RWPE1 (cell line): ENCODE measurements at regions not wholly inside any gene's neighbourhood (a gene's known extent, or its start where the extent isn't known, plus 50 kb on each side); places are given as distances from the start of the nearest gene placed in this dataset.
A peak's percentile ranks its signal among the peaks of the same experiment; 100 is the strongest.

ENCODE experiments used
- CTCF ChIA-PET: fragments of 350-600 bp; sonication (Branson Sonifier 250); formaldehyde crosslinking; extraction: SDS; loops from one replicate; lab custom pipeline; 2021; lab: Yijun Ruan, JAX
- POLR2A ChIA-PET: fragments of 400-600 bp; formaldehyde crosslinking; extraction: SDS; loops from one replicate; lab custom pipeline; 2020; ENCODE audit warnings: antibody characterized with exemption; ENCODE audit not compliant: low non-redundant PET; lab: Yijun Ruan, JAX
- DNase-seq: peaks from one replicate; pipeline ENCODE4 v3.0.0; 2012; ENCODE audit warnings: low spot score
- H3K27ac ChIP-seq: fragments of 450-650 bp; 2 replicates; pipeline ENCODE4 v1.5.1; 2017
- TF ChIP-seq, protein P1 (sequence below): fragments of 450-650 bp; conservative IDR thresholded peaks from 2 replicates; pipeline ENCODE4 v1.5.1; 2017; ENCODE audit warnings: low read depth, mild to moderate bottlenecking

DNA sequence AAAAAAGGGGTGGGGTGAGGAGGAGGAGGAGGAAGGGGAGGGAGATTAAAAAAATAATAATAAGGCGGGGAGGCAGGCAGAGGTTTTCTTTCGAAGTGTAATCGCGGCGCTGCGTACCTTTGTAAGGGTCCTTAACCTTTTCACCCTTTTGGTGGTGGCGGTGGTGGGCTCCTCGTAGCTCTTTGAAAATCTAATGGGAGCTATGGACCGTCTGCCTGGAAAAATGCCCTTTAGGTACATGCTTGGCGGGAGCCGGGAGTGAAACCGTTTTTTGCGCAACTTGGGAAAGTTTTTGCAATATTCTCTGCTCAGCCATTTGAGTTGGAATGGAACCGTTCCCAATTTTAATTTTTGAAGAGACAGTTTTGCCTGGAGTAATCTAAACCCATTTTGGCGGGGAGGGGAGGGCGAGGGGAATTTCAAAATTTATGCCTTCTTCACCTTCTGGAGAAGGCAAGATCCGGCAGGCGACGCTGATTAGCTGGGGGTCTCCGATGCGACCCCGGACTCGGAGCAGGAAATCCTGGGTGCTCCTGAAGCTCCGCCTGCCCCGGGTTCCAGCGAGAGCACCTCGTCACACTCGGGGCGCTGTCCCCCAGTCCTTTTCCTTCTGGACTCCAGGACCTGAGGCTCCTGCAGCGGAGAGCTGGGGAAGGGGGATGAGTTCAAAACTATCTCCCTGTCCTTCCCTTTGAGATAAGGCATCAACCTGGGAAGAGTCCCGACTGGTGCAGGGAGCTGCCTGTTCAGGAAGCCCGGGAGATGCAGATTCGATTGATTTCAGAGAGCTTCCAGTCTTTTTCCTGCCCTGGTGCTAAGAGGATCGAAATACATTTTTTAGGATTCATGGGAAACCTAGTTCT, 74.6 kb upstream of the TBX5 start:
- ChIA-PET CTCF (interaction anchor here (0.7 to 0.9 kb wide), 2 partner anchors 326 to 514 kb away, joined by 3 read pairs; no protein-coding TSS in a partner anchor), POLR2A (no interaction called here)
- TF ChIP-seq, protein P1, sequence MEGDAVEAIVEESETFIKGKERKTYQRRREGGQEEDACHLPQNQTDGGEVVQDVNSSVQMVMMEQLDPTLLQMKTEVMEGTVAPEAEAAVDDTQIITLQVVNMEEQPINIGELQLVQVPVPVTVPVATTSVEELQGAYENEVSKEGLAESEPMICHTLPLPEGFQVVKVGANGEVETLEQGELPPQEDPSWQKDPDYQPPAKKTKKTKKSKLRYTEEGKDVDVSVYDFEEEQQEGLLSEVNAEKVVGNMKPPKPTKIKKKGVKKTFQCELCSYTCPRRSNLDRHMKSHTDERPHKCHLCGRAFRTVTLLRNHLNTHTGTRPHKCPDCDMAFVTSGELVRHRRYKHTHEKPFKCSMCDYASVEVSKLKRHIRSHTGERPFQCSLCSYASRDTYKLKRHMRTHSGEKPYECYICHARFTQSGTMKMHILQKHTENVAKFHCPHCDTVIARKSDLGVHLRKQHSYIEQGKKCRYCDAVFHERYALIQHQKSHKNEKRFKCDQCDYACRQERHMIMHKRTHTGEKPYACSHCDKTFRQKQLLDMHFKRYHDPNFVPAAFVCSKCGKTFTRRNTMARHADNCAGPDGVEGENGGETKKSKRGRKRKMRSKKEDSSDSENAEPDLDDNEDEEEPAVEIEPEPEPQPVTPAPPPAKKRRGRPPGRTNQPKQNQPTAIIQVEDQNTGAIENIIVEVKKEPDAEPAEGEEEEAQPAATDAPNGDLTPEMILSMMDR: no peak
- DNase-seq: peak; percentile 9
- no peak overlapping the region for H3K27ac ChIP-seq

DNA sequence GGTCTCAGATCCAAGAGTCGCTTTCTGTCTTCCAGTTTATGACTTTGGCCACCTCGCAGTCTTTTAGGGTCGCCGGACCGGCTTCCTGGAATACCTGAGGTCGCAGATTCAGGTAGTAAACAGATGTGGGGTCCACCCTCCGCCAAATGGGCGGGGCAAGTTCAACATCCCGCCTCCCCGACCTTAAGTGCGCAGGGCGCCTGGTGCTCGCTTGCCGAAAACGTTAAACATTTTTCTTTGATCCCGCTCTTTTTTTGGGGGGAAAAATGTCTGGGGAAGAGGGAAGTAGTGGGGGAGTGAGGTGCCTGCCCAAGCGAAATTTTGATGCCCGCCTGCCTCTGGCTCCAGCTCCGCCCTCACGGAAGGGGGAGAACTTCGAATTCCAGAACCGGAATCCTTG, 73.9 kb upstream of the TBX5 start:
- CTCF ChIA-PET: interaction anchor here (0.7 kb wide), 1 partner anchor 325 kb away, joined by 3 read pairs; no protein-coding TSS in a partner anchor
- DNase-seq: no peak
- POLR2A ChIA-PET: no interaction called here
- TF ChIP-seq, protein P1: no peak
- H3K27ac ChIP-seq: no peak overlapping the region

DNA sequence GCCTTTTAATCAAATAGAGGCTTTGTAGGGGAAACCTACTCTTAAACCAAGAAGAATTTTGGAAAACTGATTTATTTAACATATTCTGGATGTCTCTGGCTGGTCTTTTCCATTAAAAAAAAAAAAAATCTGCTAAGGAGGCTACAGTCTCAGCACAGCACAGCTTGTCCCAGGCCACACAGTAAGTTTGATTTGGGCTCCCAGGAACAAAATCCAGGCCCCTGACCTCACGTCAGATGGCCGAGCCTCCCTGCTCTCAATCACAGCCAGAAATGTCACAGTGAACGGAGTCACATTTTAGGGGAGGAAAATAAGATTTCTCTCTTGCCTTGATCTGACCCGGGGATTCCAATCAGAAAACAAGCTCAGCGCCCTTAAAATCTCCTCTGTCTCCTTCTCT, 72.9 kb upstream of the TBX5 start:
- TF ChIP-seq, protein P1: no peak
- ChIA-PET CTCF (interaction anchor here (0.7 kb wide), 2 partner anchors 16 to 498 kb away, joined by 4 read pairs; no protein-coding TSS in a partner anchor), POLR2A (no interaction called here)
- no peak overlapping the region for H3K27ac ChIP-seq
- no peak for DNase-seq

DNA sequence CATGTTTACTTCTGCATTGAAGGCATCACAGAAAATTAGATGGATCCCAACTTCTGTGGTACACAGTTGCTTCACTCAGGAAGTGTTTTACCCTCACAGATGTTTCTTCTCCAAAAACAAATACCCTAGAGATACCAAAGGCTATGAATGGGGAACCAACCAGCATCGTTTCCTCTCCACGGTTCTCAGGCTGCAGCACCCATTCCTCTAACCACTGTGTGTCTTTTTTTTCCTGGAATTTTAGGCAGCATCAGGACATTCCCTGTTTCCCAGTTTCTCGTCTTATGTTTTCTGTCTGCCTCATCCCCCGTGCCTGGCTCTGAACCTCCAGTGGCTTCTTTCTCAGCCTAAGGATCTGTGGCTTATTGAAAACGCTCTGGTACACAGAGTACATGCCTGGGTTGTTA, 72.0 kb upstream of the TBX5 start:
- no peak overlapping the region for H3K27ac ChIP-seq
- TF ChIP-seq, protein P1: no peak
- no peak for DNase-seq
- CTCF ChIA-PET: interaction anchor here (0.6 to 1.9 kb wide), 4 partner anchors 17 to 498 kb away, joined by 3 to 12 read pairs (median 6); no protein-coding TSS in a partner anchor
- POLR2A ChIA-PET: no interaction called here

DNA sequence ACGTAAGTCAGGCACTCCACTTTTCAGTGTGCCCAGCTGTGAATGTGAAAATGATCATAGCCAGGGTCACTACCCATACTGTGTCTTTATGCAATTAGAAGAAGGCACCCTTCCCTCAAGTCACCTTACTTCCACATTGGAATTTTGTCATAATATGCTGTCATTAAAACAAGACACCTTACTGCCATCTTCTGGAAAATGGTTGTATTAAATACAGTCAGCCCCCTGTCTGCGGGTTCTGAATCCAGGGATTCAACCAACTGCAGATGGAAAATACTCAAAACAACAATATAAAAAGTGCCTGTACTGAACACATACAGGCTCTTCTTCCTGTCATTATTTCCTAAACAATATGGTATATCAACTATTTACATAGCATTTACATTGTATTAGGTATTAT, 70.2 kb upstream of the TBX5 start:
- H3K27ac ChIP-seq: no peak overlapping the region
- TF ChIP-seq, protein P1: peak; percentile 23; the same call in 1 of the 2 replicates
- ChIA-PET CTCF (interaction anchor here (1.9 to 2.5 kb wide), 2 partner anchors 496 kb away, joined by 6 to 12 read pairs; no protein-coding TSS in a partner anchor), POLR2A (no interaction called here)
- DNase-seq: no peak

DNA sequence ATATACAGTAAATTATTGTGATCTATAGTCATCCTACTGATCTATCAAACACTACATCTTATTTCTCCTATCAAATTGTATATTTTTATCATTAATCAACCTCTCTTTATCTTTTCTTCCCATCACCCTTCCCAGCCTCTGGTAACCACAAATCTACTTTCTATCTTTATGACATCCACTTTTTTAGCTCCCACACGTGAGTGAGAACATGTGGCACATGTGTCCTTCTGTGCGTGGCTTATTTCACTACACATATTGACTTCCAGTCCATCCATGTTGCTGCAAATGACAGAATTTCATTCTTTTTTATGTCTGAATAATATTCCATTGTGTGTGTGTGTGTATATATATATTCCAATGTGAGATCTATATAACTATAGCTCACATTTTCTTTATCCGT, 67.8 kb upstream of the TBX5 start:
- H3K27ac ChIP-seq: no peak overlapping the region
- TF ChIP-seq, protein P1: no peak
- no peak for DNase-seq
- ChIA-PET POLR2A (no interaction called here), CTCF (interaction anchor here (1.3 to 2.5 kb wide), 2 partner anchors 308 to 493 kb away, joined by 3 to 6 read pairs; no protein-coding TSS in a partner anchor)
